Sciatic nerve (tissue), 2 donors: ENCODE measurements at regions not wholly inside any gene's neighbourhood (a gene's known extent, or its start where the extent isn't known, plus 50 kb on each side); places are given as distances from the start of the nearest gene placed in this dataset.
A peak's percentile ranks its signal among the peaks of the same experiment; 100 is the strongest.

Experiments used
- ATAC-seq: fragments of 200-7000 bp; cut with Tn5 transposase; one replicate; pipeline ENCODE4 v1.9.1; 2020; ENCODE audit warnings: mild to moderate bottlenecking, moderate library complexity
- DNase-seq: peaks from one replicate; pipeline ENCODE4 v3.0.0-alpha.2; 2020; ENCODE audit warnings: low spot score
- intact Hi-C: fragments of 100-400 bp; cut with DNase I; formaldehyde crosslinking; loops from one replicate; pipeline ENCODE4 v1.14.2; 2022
- donor health status: DM: no; HTN: no; CAD: no.
- donor health status: DM: no; HTN: no; CAD: no.

GRCh38 chr18:27608742-27609141, 423.6 kb upstream of the CHST9 start:
- ATAC-seq, result no peak
- intact Hi-C loops, result no loop called here
- DNase-seq, result no peak

GRCh38 chr18:27608174-27608573, 423.1 kb upstream of the CHST9 start:
- intact Hi-C loops, result no loop called here
- ATAC-seq (no peak), DNase-seq (no peak)

- no peak for ATAC-seq
- intact Hi-C loops, result no loop called here
- DNase-seq, result no peak
Measured at GRCh38 chr18:27606741-27607140, 421.6 kb upstream of the CHST9 start.

- peak; percentile 74 for ATAC-seq
- DNase-seq, result peak; percentile 62
Measured at GRCh38 chr18:27605107-27605834, 420.2 kb upstream of the CHST9 start.

GRCh38 chr18:27604583-27604982, 419.5 kb upstream of the CHST9 start:
- DNase-seq, result no peak
- intact Hi-C loops, result no loop called here
- ATAC-seq, result no peak

More at GRCh38 chr18:27605107-27605834, 420.2 kb upstream of the CHST9 start:
- intact Hi-C loops, result no loop called here

- no peak for ATAC-seq
- intact Hi-C loops, result no loop called here
- DNase-seq, result no peak
Measured at GRCh38 chr18:27602092-27602491, 417.0 kb upstream of the CHST9 start.

- DNase-seq (no peak), ATAC-seq (no peak)
- intact Hi-C loops, result no loop called here
Measured at GRCh38 chr18:27600245-27600644, 415.1 kb upstream of the CHST9 start.

- intact Hi-C loops, result no loop called here
- DNase-seq (peak; percentile 59), ATAC-seq (no peak)
Measured at GRCh38 chr18:27599202-27599829, 414.2 kb upstream of the CHST9 start.

- ATAC-seq (no peak), DNase-seq (no peak)
- intact Hi-C loops, result no loop called here
Measured at GRCh38 chr18:27595113-27595838, 410.2 kb upstream of the CHST9 start.

GRCh38 chr18:27585602-27586173, 400.6 kb upstream of the CHST9 start:
- ATAC-seq (no peak), DNase-seq (no peak)
- intact Hi-C loops, result no loop called here

GRCh38 chr18:27583466-27583865, 398.4 kb upstream of the CHST9 start:
- DNase-seq, result no peak
- intact Hi-C loops, result no loop called here
- no peak for ATAC-seq

- intact Hi-C loops, result no loop called here
- ATAC-seq (no peak), DNase-seq (no peak)
Measured at GRCh38 chr18:27582760-27583412, 397.8 kb upstream of the CHST9 start.

- ATAC-seq (no peak), DNase-seq (no peak)
- intact Hi-C loops, result no loop called here
Measured at GRCh38 chr18:27581296-27581904, 396.3 kb upstream of the CHST9 start.

- no peak for DNase-seq
- no peak for ATAC-seq
- intact Hi-C loops, result no loop called here
Measured at GRCh38 chr18:27579364-27579763, 394.3 kb upstream of the CHST9 start.

- intact Hi-C loops, result no loop called here
- ATAC-seq (no peak), DNase-seq (no peak)
Measured at GRCh38 chr18:27577752-27578151, 392.6 kb upstream of the CHST9 start.

GRCh38 chr18:27577265-27577664, 392.2 kb upstream of the CHST9 start:
- DNase-seq, result no peak
- intact Hi-C loops, result no loop called here
- no peak for ATAC-seq

GRCh38 chr18:27567434-27567833, 382.3 kb upstream of the CHST9 start:
- DNase-seq (no peak), ATAC-seq (no peak)
- intact Hi-C loops, result no loop called here

GRCh38 chr18:27564066-27564465, 379.0 kb upstream of the CHST9 start:
- DNase-seq, result no peak
- intact Hi-C loops, result no loop called here
- no peak for ATAC-seq
